HG03520 (cell line): ENCODE measurements at regions not wholly inside any gene's neighbourhood (a gene's known extent, or its start where the extent isn't known, plus 50 kb on each side); places are given as distances from the start of the nearest gene placed in this dataset.

Experiments used
- ATAC-seq: cut with Tn5 transposase; IDR thresholded peaks from one replicate; pipeline ENCODE4 v1.9.1; 2021; ENCODE audit warnings: mild to moderate bottlenecking, moderate library complexity; ENCODE audit not compliant: unreplicated experiment

- no peak for ATAC-seq
Measured at GRCh38 chr11:11016943-11017342, 159.1 kb upstream of the ZBED5 start.

GRCh38 chr11:11016068-11016467, 158.2 kb upstream of the ZBED5 start:
- no peak for ATAC-seq

- no peak for ATAC-seq
Measured at GRCh38 chr11:11011617-11012016, 153.8 kb upstream of the ZBED5 start.

GRCh38 chr11:11010624-11011127, 152.8 kb upstream of the ZBED5 start:
- ATAC-seq: no peak

- ATAC-seq: no peak
Measured at GRCh38 chr11:11009179-11009578, 151.3 kb upstream of the ZBED5 start.

- no peak for ATAC-seq
Measured at GRCh38 chr11:11004069-11004468, 146.2 kb upstream of the ZBED5 start.

- no peak for ATAC-seq
Measured at GRCh38 chr11:11003226-11003625, 145.4 kb upstream of the ZBED5 start.

GRCh38 chr11:11000579-11001283, 142.9 kb upstream of the ZBED5 start:
- no peak for ATAC-seq

- ATAC-seq: no peak
Measured at GRCh38 chr11:10998674-10999073, 140.8 kb upstream of the ZBED5 start.

- ATAC-seq: no peak
Measured at GRCh38 chr11:10996678-10997077, 138.8 kb upstream of the ZBED5 start.

GRCh38 chr11:10993640-10994039, 135.8 kb upstream of the ZBED5 start:
- no peak for ATAC-seq

GRCh38 chr11:10993186-10993585, 135.3 kb upstream of the ZBED5 start:
- no peak for ATAC-seq

- no peak for ATAC-seq
Measured at GRCh38 chr11:10991393-10991792, 133.5 kb upstream of the ZBED5 start.

- no peak for ATAC-seq
Measured at GRCh38 chr11:10990637-10991193, 132.9 kb upstream of the ZBED5 start.

GRCh38 chr11:10990160-10990559, 132.3 kb upstream of the ZBED5 start:
- no peak for ATAC-seq

- ATAC-seq: no peak
Measured at GRCh38 chr11:10986006-10986405, 128.2 kb upstream of the ZBED5 start.

- no peak for ATAC-seq
Measured at GRCh38 chr11:10984742-10985141, 126.9 kb upstream of the ZBED5 start.

- ATAC-seq: no peak
Measured at GRCh38 chr11:10984250-10984649, 126.4 kb upstream of the ZBED5 start.

- no peak for ATAC-seq
Measured at GRCh38 chr11:10982704-10983510, 125.1 kb upstream of the ZBED5 start.

- no peak for ATAC-seq
Measured at GRCh38 chr11:10979529-10979928, 121.7 kb upstream of the ZBED5 start.

- ATAC-seq: no peak
Measured at GRCh38 chr11:10978198-10978597, 120.3 kb upstream of the ZBED5 start.

- ATAC-seq: no peak
Measured at GRCh38 chr11:10975287-10975721, 117.5 kb upstream of the ZBED5 start.
